ENCODE measurements at regions not wholly inside any gene's neighbourhood (a gene's known extent, or its start where the extent isn't known, plus 50 kb on each side); places are given as distances from the start of the nearest gene placed in this dataset.

GRCh38 chr10:116792817-116793216, 50.5 kb upstream of the HSPA12A start:
- DNase-seq = no peak

GRCh38 chr10:116796469-116796868, 52.8 kb upstream of the ENO4 start:
- DNase-seq = no peak

GRCh38 chr10:116796910-116797513, 52.3 kb upstream of the ENO4 start:
- peak; percentile 12 for DNase-seq

- DNase-seq = no peak
Observed at GRCh38 chr10:116798859-116799258, 50.4 kb upstream of the ENO4 start.

All from GDM1 (cell line).